Endothelial cell of umbilical vein (primary cell): ENCODE measurements at regions not wholly inside any gene's neighbourhood (a gene's known extent, or its start where the extent isn't known, plus 50 kb on each side); places are given as distances from the start of the nearest gene placed in this dataset.

ENCODE experiments used
- BruUV-seq: library from RNA; stranded (reverse); fragments of 400-500 nt; replicated peaks from 2 replicates; lab custom pipeline; 2021; lab: Mats Ljungman, UMichigan
- CTCF ChIA-PET: fragments of 300-600, 350-600 bp; sonication (Branson Sonifier 250); formaldehyde crosslinking; loops from one replicate; lab custom pipeline; 2021; ENCODE audit warnings: antibody characterized with exemption, inconsistent platforms; lab: Charles Lee
- POLR2A ChIA-PET: fragments of 300-600, 350-600 bp; sonication (Branson Sonifier 250); formaldehyde crosslinking; loops from one replicate; lab custom pipeline; 2021; ENCODE audit warnings: antibody characterized with exemption, inconsistent platforms; lab: Charles Lee
- DNase-seq: peaks from one replicate; pipeline ENCODE4 v3.0.0-alpha.2; 2011; ENCODE audit warnings: low read depth, low spot score
- FAIRE-seq: peaks from 2 replicates; lab custom pipeline; 2011; peaks lifted over from hg19 to GRCh38; lab: Jason Lieb, UNC
- H2AFZ ChIP-seq: 2 replicates; pipeline ENCODE4 v1.6.0; 2012; ENCODE audit warnings: low read depth, low read length, control low read depth, inconsistent platforms
- H3K27ac ChIP-seq: 2 replicates; pipeline ENCODE4 v1.5.1; 2011; ENCODE audit warnings: low read depth, mild to moderate bottlenecking, control low read depth, low read length, moderate library complexity; ENCODE audit not compliant: insufficient read depth
- H3K27me3 ChIP-seq, 2 experiments: 2 replicates each; pipeline versions ENCODE4 v1.6.0 to v1.6.1; 2011; ENCODE audit warnings: low read length in 2 of 2, mixed read lengths in 1 of 2; ENCODE audit not compliant: control insufficient read depth in 2 of 2, insufficient read depth in 2 of 2
- H3K36me3 ChIP-seq, 2 experiments: 2 replicates in 1 of 2; 3 replicates in 1 of 2; pipeline ENCODE4 v1.5.1; 2011; ENCODE audit warnings: low read length in 2 of 2, mild to moderate bottlenecking in 1 of 2, moderate library complexity in 1 of 2; ENCODE audit not compliant: control insufficient read depth in 2 of 2, insufficient read depth in 2 of 2; ENCODE audit errors: extremely low read depth in 1 of 2
- H3K4me1 ChIP-seq: 3 replicates; pipeline ENCODE4 v1.5.1; 2011; ENCODE audit warnings: mild to moderate bottlenecking, low read length; ENCODE audit not compliant: control insufficient read depth, insufficient read depth; ENCODE audit errors: extremely low read depth
- H3K4me2 ChIP-seq: 2 replicates; pipeline ENCODE4 v1.6.1; 2011; ENCODE audit warnings: low read length, control low read depth, mixed read lengths; ENCODE audit not compliant: insufficient read depth
- H3K4me3 ChIP-seq, 3 experiments: fragments of 200-600 bp in 1 of 3; sonication (generic), shearing (Covaris generic) in 1 of 3; replicated peaks in 1 of 3; 2 replicates each; pipeline ENCODE4 v1.5.1; 2011 to 2016; ENCODE audit warnings: control low read depth in 3 of 3, low read length in 3 of 3, mild to moderate bottlenecking in 2 of 3, inconsistent platforms in 1 of 3, low read depth in 1 of 3, moderate library complexity in 1 of 3; ENCODE audit not compliant: insufficient read depth in 1 of 3
- H3K79me2 ChIP-seq: 2 replicates; pipeline ENCODE4 v1.6.0; 2012; ENCODE audit warnings: low read length, inconsistent platforms; ENCODE audit not compliant: control insufficient read depth, insufficient read depth
- H3K9ac ChIP-seq: replicated peaks from 2 replicates; pipeline ENCODE3; 2011; ENCODE audit warnings: low read length, control low read depth; ENCODE audit not compliant: insufficient read depth; ENCODE audit errors: extremely low read depth
- H3K9me1 ChIP-seq: replicated peaks from 3 replicates; pipeline ENCODE4 v1.6.0; 2011; ENCODE audit warnings: mild to moderate bottlenecking, low read length; ENCODE audit not compliant: control insufficient read depth, insufficient read depth; ENCODE audit errors: extremely low read depth
- H3K9me3 ChIP-seq: replicated peaks from 2 replicates; pipeline ENCODE4 v1.5.1; 2012; ENCODE audit warnings: low read length, inconsistent platforms; ENCODE audit not compliant: control insufficient read depth, insufficient read depth
- H4K20me1 ChIP-seq: replicated peaks from 2 replicates; pipeline ENCODE3; 2011; ENCODE audit warnings: mild to moderate bottlenecking, low read length; ENCODE audit not compliant: control insufficient read depth, insufficient read depth; ENCODE audit errors: extremely low read depth
- EZH2 ChIP-seq: IDR thresholded peaks from 2 replicates; pipeline ENCODE4 v1.6.1; 2012; ENCODE audit warnings: borderline replicate concordance, low read depth, mild to moderate bottlenecking, moderate library complexity, low read length, inconsistent platforms; ENCODE audit not compliant: severe bottlenecking
- FOS ChIP-seq: IDR thresholded peaks from 2 replicates; pipeline ENCODE4 v1.6.1; 2011; ENCODE audit warnings: mild to moderate bottlenecking, low read length, moderate library complexity, borderline replicate concordance; ENCODE audit not compliant: insufficient read depth
- GATA2 ChIP-seq: IDR thresholded peaks from 2 replicates; pipeline ENCODE4 v1.7.0; 2011; ENCODE audit warnings: low read depth, mild to moderate bottlenecking, moderate library complexity, mixed read lengths, low read length; ENCODE audit not compliant: insufficient read length, insufficient read depth
- JUN ChIP-seq: IDR thresholded peaks from 2 replicates; pipeline ENCODE4 v1.6.1; 2011; ENCODE audit warnings: borderline replicate concordance, low read depth; ENCODE audit not compliant: insufficient read length, insufficient read depth
- MAX ChIP-seq: IDR thresholded peaks from 2 replicates; pipeline ENCODE4 v1.6.1; 2011; ENCODE audit not compliant: insufficient read depth, insufficient read length
- MYC ChIP-seq: IDR thresholded peaks from one replicate; pipeline ENCODE4 v1.6.1; 2011; ENCODE audit warnings: mild to moderate bottlenecking, low read depth, low read length
- POLR2A ChIP-seq: IDR thresholded peaks from 2 replicates; pipeline ENCODE4 v1.6.1; 2012; ENCODE audit warnings: low read depth, mild to moderate bottlenecking, control low read depth, low read length
- POLR2AphosphoS5 ChIP-seq: IDR thresholded peaks from 2 replicates; pipeline ENCODE4 v1.6.1; 2012; ENCODE audit warnings: low read depth, mild to moderate bottlenecking, control low read depth, low read length, moderate library complexity; ENCODE audit not compliant: insufficient read depth
- dilution Hi-C: fragments of 300-500 bp; cut with MboI; formaldehyde crosslinking; loops from one replicate; pipeline ENCODE4 v1.15.0; 2019; ENCODE audit warnings: low sequenced_read_pairs; ENCODE audit not compliant: extremely low pct_ligation_motif_present
- intact Hi-C: fragments of 100-400 bp; cut with micrococcal nuclease; formaldehyde crosslinking; loops from one replicate; pipeline ENCODE4 v1.10.0; 2022
- TF ChIP-seq, protein P1 (sequence below), 2 donors: IDR thresholded peaks; 1 replicate in 1 of 2; 2 replicates in 1 of 2; pipeline ENCODE4 v1.5.1; 2011; ENCODE audit warnings: low read length in 2 of 2, mild to moderate bottlenecking in 2 of 2, moderate library complexity in 2 of 2, control low read depth in 1 of 2, inconsistent platforms in 1 of 2, low read depth in 1 of 2; ENCODE audit not compliant: insufficient read depth in 1 of 2; ENCODE audit errors: extremely low read depth in 1 of 2

DNA sequence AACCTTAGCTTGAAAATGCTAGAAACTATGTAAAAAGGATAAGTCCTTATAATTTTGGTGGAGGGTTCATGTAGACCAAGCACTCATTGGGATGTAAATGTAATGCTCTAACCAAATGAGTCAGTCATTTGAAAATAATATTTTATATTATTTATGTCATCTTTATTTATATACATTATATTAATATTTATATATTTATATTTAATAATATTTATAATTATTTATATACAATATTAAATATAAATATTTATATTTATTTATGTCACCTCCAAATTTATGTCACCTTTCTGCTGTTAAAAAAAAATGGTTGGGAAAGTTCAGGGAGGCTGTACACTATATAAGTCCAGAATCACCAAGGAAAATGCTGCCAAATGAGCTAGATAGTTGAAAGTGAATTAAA, 254.3 kb downstream of the FIGN start:
- CTCF ChIA-PET, result interaction anchor here (1.2 to 1.3 kb wide), 2 partner anchors 12 to 14 kb away, joined by 3 to 4 read pairs; no protein-coding TSS in a partner anchor
- POLR2A ChIA-PET, result no interaction called here

DNA sequence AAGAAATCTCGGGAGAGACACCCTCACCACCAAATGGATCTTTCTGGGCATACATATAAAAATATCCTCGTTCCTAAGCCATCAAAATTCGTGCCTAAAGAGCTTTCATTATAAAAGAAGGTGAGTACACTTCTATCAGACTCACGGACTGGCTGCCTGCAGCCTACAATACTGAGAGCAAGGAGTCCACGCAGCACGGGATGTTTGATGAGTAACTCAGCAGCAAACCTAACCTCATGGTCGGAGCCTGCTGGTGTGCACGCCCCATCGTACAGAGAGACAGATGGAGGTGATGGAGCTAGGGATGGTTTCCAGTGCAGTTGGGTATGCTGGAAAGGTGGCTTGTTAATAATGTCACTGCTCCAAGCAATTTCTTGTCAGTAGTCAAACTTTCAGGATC, 256.2 kb downstream of the FIGN start:
- H3K9me3 ChIP-seq, result no peaks in the 10 kb centered on the region
- TF ChIP-seq POLR2AphosphoS5 (no peak), GATA2 (no peak), MYC (no peak), JUN (no peak), FOS (no peak), POLR2A (no peak), MAX (no peak), EZH2 (no peak)
- TF ChIP-seq, protein P1, sequence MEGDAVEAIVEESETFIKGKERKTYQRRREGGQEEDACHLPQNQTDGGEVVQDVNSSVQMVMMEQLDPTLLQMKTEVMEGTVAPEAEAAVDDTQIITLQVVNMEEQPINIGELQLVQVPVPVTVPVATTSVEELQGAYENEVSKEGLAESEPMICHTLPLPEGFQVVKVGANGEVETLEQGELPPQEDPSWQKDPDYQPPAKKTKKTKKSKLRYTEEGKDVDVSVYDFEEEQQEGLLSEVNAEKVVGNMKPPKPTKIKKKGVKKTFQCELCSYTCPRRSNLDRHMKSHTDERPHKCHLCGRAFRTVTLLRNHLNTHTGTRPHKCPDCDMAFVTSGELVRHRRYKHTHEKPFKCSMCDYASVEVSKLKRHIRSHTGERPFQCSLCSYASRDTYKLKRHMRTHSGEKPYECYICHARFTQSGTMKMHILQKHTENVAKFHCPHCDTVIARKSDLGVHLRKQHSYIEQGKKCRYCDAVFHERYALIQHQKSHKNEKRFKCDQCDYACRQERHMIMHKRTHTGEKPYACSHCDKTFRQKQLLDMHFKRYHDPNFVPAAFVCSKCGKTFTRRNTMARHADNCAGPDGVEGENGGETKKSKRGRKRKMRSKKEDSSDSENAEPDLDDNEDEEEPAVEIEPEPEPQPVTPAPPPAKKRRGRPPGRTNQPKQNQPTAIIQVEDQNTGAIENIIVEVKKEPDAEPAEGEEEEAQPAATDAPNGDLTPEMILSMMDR (IDR thresholded peaks at IDR 0.05; ENCODE audit: extremely low read depth in 1 of 2, insufficient read depth in 1 of 2, low read depth in 1 of 2, low read length in 2 of 2), result no peak
- no peak overlapping the region for H3K4me2 ChIP-seq
- dilution Hi-C loops (no loop called here), intact Hi-C loops (no loop called here)
- H3K27me3 ChIP-seq, result peaks cover 0 to 7% of the 10 kb centered on the region in 2 experiments
- ChIA-PET CTCF (interaction anchor here (1.0 kb wide), 1 partner anchor 14 kb away, joined by 3 read pairs; no protein-coding TSS in a partner anchor), POLR2A (no interaction called here)
- no peak overlapping the region for H3K9ac ChIP-seq
- DNase-seq, result no peak
- H3K36me3 ChIP-seq, result no peaks in the 10 kb centered on the region
- no peaks in the 10 kb centered on the region for H3K9me1 ChIP-seq
- BruUV-seq, result no TSS peak
- no peak for FAIRE-seq
- no peaks in the 10 kb centered on the region for H4K20me1 ChIP-seq
- H3K79me2 ChIP-seq, result no peaks in the 10 kb centered on the region
- no peaks in the 10 kb centered on the region for H3K4me1 ChIP-seq
- H3K4me3 ChIP-seq, result no peak overlapping the region
- H3K27ac ChIP-seq, result no peak overlapping the region
- no peak overlapping the region for H2AFZ ChIP-seq

More for the DNA sequence above, 254.3 kb downstream of the FIGN start:
- FAIRE-seq (no peak), DNase-seq (no peak)
- Histone ChIP-seq H3K9me3 (no peaks in the 10 kb centered on the region), H3K4me2 (no peak overlapping the region), H3K36me3 (no peaks in the 10 kb centered on the region), H4K20me1 (no peaks in the 10 kb centered on the region), H3K79me2 (no peaks in the 10 kb centered on the region), H3K4me3 (no peak overlapping the region), H2AFZ (no peak overlapping the region), H3K27ac (no peak overlapping the region), H3K27me3 (peaks cover 0 to 5% of the 10 kb centered on the region in 2 experiments), H3K9ac (no peak overlapping the region), H3K4me1 (no peaks in the 10 kb centered on the region), H3K9me1 (no peaks in the 10 kb centered on the region)
- no peak for TF ChIP-seq FOS
- no peak for TF ChIP-seq GATA2
- dilution Hi-C loops (no loop called here), intact Hi-C loops (no loop called here)
- BruUV-seq, result no TSS peak
